Ishikawa (cell line): ENCODE measurements at regions not wholly inside any gene's neighbourhood (a gene's known extent, or its start where the extent isn't known, plus 50 kb on each side); places are given as distances from the start of the nearest gene placed in this dataset.

Experiments used
- CEBPB ChIP-seq: IDR thresholded peaks from 2 replicates; pipeline ENCODE4 v1.6.1; 2012
- CREB1 ChIP-seq: IDR thresholded peaks from 2 replicates; pipeline ENCODE4 v1.6.1; 2012; ENCODE audit warnings: low read depth
- EP300 ChIP-seq: IDR thresholded peaks from 2 replicates; pipeline ENCODE4 v1.6.1; 2012; ENCODE audit warnings: borderline replicate concordance
- MAX ChIP-seq: IDR thresholded peaks from 2 replicates; pipeline ENCODE4 v1.6.1; 2012
- RAD21 ChIP-seq: IDR thresholded peaks from 2 replicates; pipeline ENCODE4 v1.6.1; 2012; ENCODE audit warnings: low read depth
- REST ChIP-seq: IDR thresholded peaks from 2 replicates; pipeline ENCODE4 v1.6.1; 2012; ENCODE audit warnings: low read depth, mild to moderate bottlenecking
- TAF1 ChIP-seq: IDR thresholded peaks from 2 replicates; pipeline ENCODE4 v1.6.1; 2012; ENCODE audit warnings: low read depth, mild to moderate bottlenecking
- YY1 ChIP-seq: IDR thresholded peaks from 2 replicates; pipeline ENCODE4 v1.6.1; 2012; ENCODE audit warnings: low read depth

GRCh38 chr6:105789935-105790334, 296.2 kb upstream of the PRDM1 start:
- TF ChIP-seq TAF1 (no peak), RAD21 (no peak), MAX (no peak), EP300 (no peak), REST (no peak), CEBPB (no peak), YY1 (no peak), CREB1 (no peak)
